BE2C (cell line): ENCODE measurements at regions not wholly inside any gene's neighbourhood (a gene's known extent, or its start where the extent isn't known, plus 50 kb on each side); places are given as distances from the start of the nearest gene placed in this dataset.

Experiments used
- DNase-seq: peaks from one replicate; pipeline ENCODE4 v3.0.0-alpha.2; 2020
- H3K27me3 ChIP-seq: fragments of 250-450 bp; sonication (Bioruptor Pico); 2 replicates; pipeline ENCODE4 v1.5.1; 2020; ENCODE audit warnings: mild to moderate bottlenecking
- H3K36me3 ChIP-seq: fragments of 250-450 bp; sonication (Bioruptor Pico); 2 replicates; pipeline ENCODE4 v1.5.1; 2020; ENCODE audit warnings: mild to moderate bottlenecking
- H3K4me1 ChIP-seq: fragments of 250-450 bp; sonication (Bioruptor Pico); 2 replicates; pipeline ENCODE4 v1.5.1; 2020
- H3K4me3 ChIP-seq: 2 replicates; pipeline ENCODE4 v1.5.1; 2011; ENCODE audit warnings: low read depth, low read length
- H3K9me3 ChIP-seq: fragments of 250-450 bp; sonication (Bioruptor Pico); 2 replicates; pipeline ENCODE4 v1.5.1; 2020
- TF ChIP-seq, protein P1 (sequence below): IDR thresholded peaks from 2 replicates; pipeline ENCODE4 v1.5.1; 2012; ENCODE audit warnings: mild to moderate bottlenecking, low read depth, low read length

DNA sequence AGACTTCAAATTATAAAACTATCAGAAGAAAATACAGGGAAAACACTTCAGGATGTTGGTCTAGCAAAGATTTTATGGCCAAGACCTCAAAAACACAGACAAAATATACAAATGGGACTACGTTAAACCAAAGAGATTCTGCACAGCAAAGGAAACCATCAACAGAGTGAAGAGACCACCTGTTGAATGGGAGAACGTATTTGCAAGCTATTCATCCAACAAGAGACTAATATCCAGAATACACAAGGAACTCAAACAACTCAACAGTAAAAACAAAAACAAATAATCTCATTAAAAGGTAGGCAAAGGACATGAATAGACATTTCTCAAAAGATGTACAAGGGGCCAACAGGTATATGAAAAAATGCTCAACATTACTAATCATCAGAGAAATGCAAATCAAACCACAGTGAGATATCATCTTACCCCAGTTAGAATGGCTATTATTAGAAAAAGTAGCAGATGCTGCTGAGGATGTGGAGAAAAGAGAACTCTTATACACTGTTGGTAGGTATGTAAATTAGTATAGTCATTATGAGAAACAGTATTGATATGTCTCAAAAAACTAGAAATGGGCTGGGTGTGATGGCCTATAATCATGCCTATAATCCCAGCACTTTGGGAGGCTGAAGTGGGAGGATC, 112.6 kb downstream of the LRIG2 start:
- no peaks in the 10 kb centered on the region for H3K36me3 ChIP-seq
- no peaks in the 10 kb centered on the region for H3K4me1 ChIP-seq
- TF ChIP-seq, protein P1, sequence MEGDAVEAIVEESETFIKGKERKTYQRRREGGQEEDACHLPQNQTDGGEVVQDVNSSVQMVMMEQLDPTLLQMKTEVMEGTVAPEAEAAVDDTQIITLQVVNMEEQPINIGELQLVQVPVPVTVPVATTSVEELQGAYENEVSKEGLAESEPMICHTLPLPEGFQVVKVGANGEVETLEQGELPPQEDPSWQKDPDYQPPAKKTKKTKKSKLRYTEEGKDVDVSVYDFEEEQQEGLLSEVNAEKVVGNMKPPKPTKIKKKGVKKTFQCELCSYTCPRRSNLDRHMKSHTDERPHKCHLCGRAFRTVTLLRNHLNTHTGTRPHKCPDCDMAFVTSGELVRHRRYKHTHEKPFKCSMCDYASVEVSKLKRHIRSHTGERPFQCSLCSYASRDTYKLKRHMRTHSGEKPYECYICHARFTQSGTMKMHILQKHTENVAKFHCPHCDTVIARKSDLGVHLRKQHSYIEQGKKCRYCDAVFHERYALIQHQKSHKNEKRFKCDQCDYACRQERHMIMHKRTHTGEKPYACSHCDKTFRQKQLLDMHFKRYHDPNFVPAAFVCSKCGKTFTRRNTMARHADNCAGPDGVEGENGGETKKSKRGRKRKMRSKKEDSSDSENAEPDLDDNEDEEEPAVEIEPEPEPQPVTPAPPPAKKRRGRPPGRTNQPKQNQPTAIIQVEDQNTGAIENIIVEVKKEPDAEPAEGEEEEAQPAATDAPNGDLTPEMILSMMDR = no peak
- no peak overlapping the region for H3K4me3 ChIP-seq
- H3K27me3 ChIP-seq = no peaks in the 10 kb centered on the region
- H3K9me3 ChIP-seq = no peaks in the 10 kb centered on the region
- no peak for DNase-seq

DNA sequence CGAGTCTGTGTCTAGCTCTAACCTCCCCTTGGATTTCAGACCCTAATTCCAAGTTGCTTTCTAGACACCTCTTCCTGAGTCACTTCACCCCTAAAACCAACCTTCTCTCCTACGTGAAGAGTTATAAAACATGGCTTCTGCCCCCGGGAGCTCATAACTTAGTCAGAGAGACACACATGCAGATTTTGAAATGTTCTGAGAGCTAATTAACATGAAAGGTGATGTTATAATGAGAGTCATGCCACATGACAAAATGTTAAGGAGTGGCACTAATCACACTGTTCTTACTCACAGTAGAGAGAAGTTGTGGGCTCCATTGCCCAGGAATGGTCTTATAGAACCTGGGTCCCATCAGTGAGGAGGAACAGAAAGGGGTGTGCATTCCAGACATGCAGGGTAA, 117.1 kb downstream of the LRIG2 start:
- DNase-seq = no peak
- H3K4me3 ChIP-seq = no peak overlapping the region
- TF ChIP-seq, protein P1 = no peak

DNA sequence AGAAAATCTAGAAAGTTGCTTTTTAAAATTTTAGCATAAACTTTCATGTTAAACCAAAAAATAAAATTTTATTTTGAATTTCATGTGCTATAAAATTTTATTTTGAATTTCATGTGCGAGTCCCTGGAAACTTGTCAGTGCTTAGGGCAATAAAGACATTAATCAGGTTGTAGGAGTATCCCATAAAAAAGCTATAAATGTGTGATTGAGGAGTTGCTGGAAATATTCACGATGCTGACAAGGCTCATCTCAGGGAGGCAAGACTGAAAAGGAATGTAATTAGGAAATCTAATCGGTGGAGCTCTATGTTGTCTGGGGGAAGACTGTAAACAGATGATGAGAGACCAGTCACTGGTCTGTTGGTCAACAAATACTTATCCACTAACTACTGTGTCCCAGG, 117.9 kb downstream of the LRIG2 start:
- no peak for DNase-seq
- Histone ChIP-seq H3K36me3 (no peaks in the 10 kb centered on the region), H3K4me3 (no peak overlapping the region), H3K4me1 (no peaks in the 10 kb centered on the region), H3K27me3 (no peaks in the 10 kb centered on the region), H3K9me3 (no peaks in the 10 kb centered on the region; the same call in 1 of the 2 replicates)
- TF ChIP-seq, protein P1 = no peak

More for the DNA sequence above, 117.1 kb downstream of the LRIG2 start:
- no peaks in the 10 kb centered on the region for H3K4me1 ChIP-seq
- H3K36me3 ChIP-seq = no peaks in the 10 kb centered on the region
- H3K9me3 ChIP-seq = no peaks in the 10 kb centered on the region; the same call in 1 of the 2 replicates
- no peaks in the 10 kb centered on the region for H3K27me3 ChIP-seq

DNA sequence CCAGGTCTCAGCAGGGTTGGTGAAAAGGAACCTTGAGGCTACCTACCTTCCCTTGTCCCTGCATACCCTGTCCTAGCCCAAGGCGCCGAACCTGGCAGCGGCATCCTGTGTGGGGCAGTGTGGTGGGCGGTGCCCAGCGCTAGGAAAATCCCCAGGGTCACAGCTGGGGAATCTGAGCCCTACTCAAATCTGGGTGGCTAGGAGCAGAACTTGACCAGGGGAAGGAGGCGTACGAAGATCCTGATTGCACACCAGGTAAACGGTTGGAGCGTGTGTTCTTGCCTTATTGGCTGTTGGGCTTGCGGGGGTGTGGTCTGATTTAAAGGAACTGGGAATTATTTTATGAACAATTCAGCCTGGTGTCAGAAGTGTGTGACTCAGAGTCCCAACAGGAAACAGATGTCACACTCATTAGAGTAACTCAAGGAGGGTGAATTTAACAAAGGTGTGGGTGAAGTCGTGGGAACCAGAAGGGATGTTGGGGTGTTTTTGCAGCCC, 118.6 kb downstream of the LRIG2 start:
- TF ChIP-seq, protein P1 = no peak
- Histone ChIP-seq H3K27me3 (no peaks in the 10 kb centered on the region), H3K4me3 (no peak overlapping the region), H3K9me3 (no peaks in the 10 kb centered on the region; the same call in 1 of the 2 replicates), H3K36me3 (no peaks in the 10 kb centered on the region), H3K4me1 (no peaks in the 10 kb centered on the region)
- no peak for DNase-seq

DNA sequence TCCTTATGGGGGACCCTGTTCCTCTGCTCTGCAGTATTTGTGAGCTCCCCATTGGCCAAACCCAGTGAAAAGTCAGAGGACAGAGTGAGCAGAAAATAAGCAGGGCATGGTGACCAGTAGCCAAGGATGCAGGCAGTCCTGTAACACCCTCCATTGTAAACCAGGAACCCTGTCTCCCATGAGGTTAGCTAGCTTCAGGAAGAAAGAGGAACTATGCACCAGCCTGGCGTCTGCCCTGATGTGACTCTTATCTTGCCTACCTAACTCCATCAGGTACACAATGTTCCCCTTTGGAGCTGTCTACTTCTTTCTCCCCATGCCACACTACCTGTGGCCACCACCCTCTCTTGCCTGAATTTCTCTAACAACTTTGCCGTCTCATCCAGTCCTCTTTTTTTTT, 119.2 kb downstream of the LRIG2 start:
- TF ChIP-seq, protein P1 = no peak
- no peak overlapping the region for H3K4me3 ChIP-seq
- no peaks in the 10 kb centered on the region for H3K36me3 ChIP-seq
- no peak for DNase-seq
- H3K27me3 ChIP-seq = no peaks in the 10 kb centered on the region
- H3K9me3 ChIP-seq = no peaks in the 10 kb centered on the region; the same call in 1 of the 2 replicates
- H3K4me1 ChIP-seq = no peaks in the 10 kb centered on the region

DNA sequence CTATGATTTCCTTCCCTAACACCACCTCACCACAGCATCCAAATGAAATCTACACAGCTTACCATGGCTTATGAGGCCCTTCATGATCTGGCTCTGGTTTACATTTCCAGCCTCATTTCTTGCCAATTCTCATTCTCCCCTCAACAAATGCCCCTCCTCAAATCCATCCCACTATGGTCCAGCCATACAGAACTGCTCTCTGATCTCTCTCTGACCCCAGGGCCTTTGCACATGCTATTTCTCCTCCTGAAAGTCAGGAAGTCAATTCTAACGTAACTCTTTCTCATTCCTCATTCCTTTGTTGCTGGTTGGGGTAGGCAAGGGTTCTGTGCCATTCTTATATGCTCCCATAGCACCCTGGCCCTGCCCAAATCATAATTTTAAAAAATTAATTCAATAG, 120.0 kb downstream of the LRIG2 start:
- no peak for DNase-seq
- Histone ChIP-seq H3K27me3 (no peaks in the 10 kb centered on the region), H3K4me1 (no peaks in the 10 kb centered on the region), H3K4me3 (no peak overlapping the region), H3K9me3 (no peaks in the 10 kb centered on the region; the same call in 1 of the 2 replicates), H3K36me3 (no peaks in the 10 kb centered on the region)
- TF ChIP-seq, protein P1 = no peak
